ENCODE measurements at regions not wholly inside any gene's neighbourhood (a gene's known extent, or its start where the extent isn't known, plus 50 kb on each side); places are given as distances from the start of the nearest gene placed in this dataset.

DNA sequence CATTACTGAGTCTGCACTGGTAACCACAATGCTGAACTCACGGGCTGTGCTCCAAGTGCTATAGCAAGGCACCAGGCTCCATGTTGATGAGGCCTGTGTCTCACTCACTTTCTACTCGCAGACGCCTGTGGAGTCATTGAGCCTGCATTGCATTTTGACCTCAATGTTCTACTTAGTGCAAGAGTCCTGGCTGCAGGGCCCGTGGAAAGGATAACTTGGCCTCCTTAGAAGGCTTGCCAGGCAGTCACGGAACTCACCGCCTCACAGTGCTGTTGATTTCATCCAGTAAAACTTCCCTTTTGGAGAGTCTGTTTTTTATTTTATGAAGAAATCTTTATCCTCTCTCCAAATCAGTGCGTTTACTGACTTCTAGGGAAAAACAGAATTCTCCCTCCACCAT lies 290.4 kb downstream of the RNF144A start:
- Histone ChIP-seq H3K36me3 (ENCODE audit: control insufficient read depth, insufficient read depth, low read length) (no peaks in the 10 kb centered on the region), H3K4me3 (ENCODE audit: low read length) (no peak overlapping the region), H3K27ac (ENCODE audit: low read length) (no peak overlapping the region), H3K4me1 (ENCODE audit: control insufficient read depth, insufficient read depth, low read length) (no peaks in the 10 kb centered on the region), H3K9me3 (ENCODE audit: control insufficient read depth, low read depth, low read length) (no peaks in the 10 kb centered on the region), H3K27me3 (ENCODE audit: control insufficient read depth, insufficient read depth, low read length) (no peaks in the 10 kb centered on the region)
- 100% methylated on average over 1 of the region's 7 CpGs for WGBS (ENCODE audit: insufficient coverage, low lambda C conversion rate)
- no peak for DNase-seq

DNA sequence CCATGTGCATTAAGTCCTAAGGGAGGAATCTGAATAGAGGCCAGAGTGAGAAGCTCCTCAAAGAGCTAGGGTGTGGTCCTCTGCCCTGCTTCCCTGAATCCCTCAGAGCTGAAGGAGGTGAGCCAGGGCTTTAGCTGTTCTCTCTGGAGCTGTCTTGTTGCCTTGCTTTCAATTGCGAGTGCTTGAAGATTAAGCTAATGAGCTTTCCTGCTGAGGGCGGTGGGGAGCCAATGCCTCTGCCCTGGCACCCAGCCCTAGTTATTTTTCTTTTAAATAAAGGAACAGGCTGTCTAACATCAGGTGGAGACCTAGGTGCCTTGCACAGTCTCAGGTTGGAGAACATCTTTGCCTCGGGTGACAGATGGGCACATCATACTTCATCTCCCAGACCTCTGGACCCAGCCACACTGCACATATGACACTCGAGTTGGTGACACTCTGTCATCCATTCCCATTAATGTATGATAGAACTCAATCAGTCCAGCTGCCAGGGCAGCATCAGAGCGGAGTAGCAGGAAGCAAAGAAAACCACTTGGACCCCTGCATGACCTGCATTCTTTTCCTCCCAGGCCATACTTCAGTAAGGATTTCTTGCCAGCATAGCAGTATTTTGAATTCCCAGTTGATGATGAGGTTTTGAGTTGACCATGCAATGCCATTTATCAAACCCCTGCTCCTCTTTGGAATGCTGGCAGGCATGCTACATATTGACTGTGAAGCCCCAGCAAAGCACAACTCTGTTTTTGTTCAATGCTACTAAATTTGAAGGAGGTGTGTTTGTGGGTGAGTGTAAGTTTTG lies 292.7 kb downstream of the RNF144A start:
- no peak overlapping the region for H3K4me3 ChIP-seq (ENCODE audit: low read length)
- no peaks in the 10 kb centered on the region for H3K36me3 ChIP-seq (ENCODE audit: control insufficient read depth, insufficient read depth, low read length)
- H3K4me1 ChIP-seq (ENCODE audit: control insufficient read depth, insufficient read depth, low read length), result no peaks in the 10 kb centered on the region
- H3K9me3 ChIP-seq (ENCODE audit: control insufficient read depth, low read depth, low read length), result no peaks in the 10 kb centered on the region
- DNase-seq, result no peak
- H3K27me3 ChIP-seq (ENCODE audit: control insufficient read depth, insufficient read depth, low read length), result no peaks in the 10 kb centered on the region
- WGBS (ENCODE audit: insufficient coverage, low lambda C conversion rate), result no CpG with 5 or more reads among the region's 5 CpGs
- no peak overlapping the region for H3K27ac ChIP-seq (ENCODE audit: low read length)

DNA sequence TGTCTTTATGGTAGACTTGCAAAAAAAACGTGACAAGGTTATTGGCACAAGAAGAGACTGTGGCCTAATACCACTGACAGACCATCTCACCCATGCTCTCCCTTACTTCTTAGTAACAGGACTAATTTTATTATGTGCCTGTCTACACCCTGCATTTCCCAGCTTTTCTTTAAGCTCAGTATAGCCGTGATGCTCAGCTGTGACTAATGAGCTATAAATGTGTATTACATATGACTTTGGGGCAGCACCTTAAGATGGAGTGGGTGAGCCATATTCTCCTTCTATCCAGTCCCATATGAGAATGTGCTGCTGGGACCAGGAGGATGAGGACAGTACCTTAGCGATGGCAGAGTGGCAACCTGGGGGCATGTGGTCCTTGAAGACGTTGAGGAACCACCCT lies 293.5 kb downstream of the RNF144A start:
- H3K4me3 ChIP-seq (ENCODE audit: low read length), result no peak overlapping the region
- H3K27me3 ChIP-seq (ENCODE audit: control insufficient read depth, insufficient read depth, low read length), result no peaks in the 10 kb centered on the region
- no peak for DNase-seq
- H3K9me3 ChIP-seq (ENCODE audit: control insufficient read depth, low read depth, low read length), result no peaks in the 10 kb centered on the region
- no peaks in the 10 kb centered on the region for H3K36me3 ChIP-seq (ENCODE audit: control insufficient read depth, insufficient read depth, low read length)
- WGBS (ENCODE audit: insufficient coverage, low lambda C conversion rate), result 100% methylated on average over 1 of the region's 4 CpGs
- no peaks in the 10 kb centered on the region for H3K4me1 ChIP-seq (ENCODE audit: control insufficient read depth, insufficient read depth, low read length)
- H3K27ac ChIP-seq (ENCODE audit: low read length), result no peak overlapping the region

DNA sequence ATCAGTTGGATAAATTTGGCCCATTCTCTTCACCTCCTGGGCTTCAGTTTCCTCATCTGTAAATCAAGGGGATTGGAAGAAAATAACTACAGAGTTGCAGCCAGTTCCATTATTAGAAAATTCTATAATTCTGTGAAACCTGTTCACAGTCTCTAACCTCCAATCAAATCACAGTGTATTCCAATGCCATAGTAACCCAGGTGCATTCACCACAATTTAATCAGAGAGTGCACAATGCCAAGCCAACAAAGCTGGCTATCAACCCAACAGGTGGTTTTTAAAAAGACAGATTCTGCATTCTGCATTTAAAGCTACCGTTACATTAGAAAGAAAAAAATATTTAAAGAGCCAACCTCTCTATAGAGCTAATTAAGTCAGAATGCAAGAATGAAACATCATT lies 308.6 kb downstream of the RNF144A start:
- Histone ChIP-seq H3K4me3 (ENCODE audit: low read length) (no peak overlapping the region), H3K27me3 (ENCODE audit: control insufficient read depth, insufficient read depth, low read length) (no peaks in the 10 kb centered on the region), H3K4me1 (ENCODE audit: control insufficient read depth, insufficient read depth, low read length) (no peaks in the 10 kb centered on the region), H3K9me3 (ENCODE audit: control insufficient read depth, low read depth, low read length) (no peaks in the 10 kb centered on the region), H3K27ac (ENCODE audit: low read length) (no peak overlapping the region), H3K36me3 (ENCODE audit: control insufficient read depth, insufficient read depth, low read length) (no peaks in the 10 kb centered on the region)
- no peak for DNase-seq
- WGBS (ENCODE audit: insufficient coverage, low lambda C conversion rate), result no CpG with 5 or more reads among the region's 1 CpG

DNA sequence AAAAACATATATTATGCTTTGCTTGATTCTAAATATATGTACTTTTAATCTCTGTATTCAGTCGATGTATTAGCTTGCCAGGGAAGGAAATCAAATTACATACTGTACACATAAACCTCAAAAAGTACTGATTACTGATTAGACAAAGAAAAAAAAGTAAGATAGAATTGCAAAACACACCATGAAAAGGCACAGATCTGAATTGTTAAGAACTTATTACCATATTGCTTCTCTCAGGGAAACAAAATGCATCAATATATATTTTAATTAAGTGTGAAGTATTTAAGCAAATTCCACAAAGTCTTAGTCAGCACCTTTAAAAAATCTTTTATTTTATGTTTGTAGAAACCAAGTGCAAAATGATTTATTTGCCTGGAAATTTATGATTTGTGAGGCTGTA lies 309.3 kb downstream of the RNF144A start:
- no peaks in the 10 kb centered on the region for H3K9me3 ChIP-seq (ENCODE audit: control insufficient read depth, low read depth, low read length)
- WGBS (ENCODE audit: insufficient coverage, low lambda C conversion rate), result no CpG with 5 or more reads among the region's 1 CpG
- no peak overlapping the region for H3K27ac ChIP-seq (ENCODE audit: low read length)
- no peak for DNase-seq
- H3K4me1 ChIP-seq (ENCODE audit: control insufficient read depth, insufficient read depth, low read length), result no peaks in the 10 kb centered on the region
- no peaks in the 10 kb centered on the region for H3K27me3 ChIP-seq (ENCODE audit: control insufficient read depth, insufficient read depth, low read length)
- H3K4me3 ChIP-seq (ENCODE audit: low read length), result no peak overlapping the region
- H3K36me3 ChIP-seq (ENCODE audit: control insufficient read depth, insufficient read depth, low read length), result no peaks in the 10 kb centered on the region

DNA sequence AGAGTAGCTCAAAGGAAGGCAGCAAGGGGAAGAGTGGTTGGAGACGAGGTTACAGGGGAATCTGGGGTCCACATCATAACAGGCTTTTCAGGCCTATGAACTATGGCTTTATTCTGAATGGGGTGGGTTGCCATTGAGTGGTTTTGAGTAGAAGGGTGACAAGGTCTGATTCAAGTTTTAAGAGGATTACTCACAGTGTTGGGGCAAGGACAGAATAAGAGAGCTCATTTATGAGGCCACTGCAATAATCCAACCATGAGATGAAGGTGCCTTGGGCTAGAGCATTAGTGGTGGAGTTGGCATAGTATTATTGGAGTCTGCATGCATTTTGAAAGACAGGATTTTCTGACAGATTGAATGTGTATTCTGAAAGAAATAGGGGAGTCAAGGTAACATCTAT lies 315.9 kb downstream of the RNF144A start:
- DNase-seq, result no peak
- H3K36me3 ChIP-seq (ENCODE audit: control insufficient read depth, insufficient read depth, low read length), result no peaks in the 10 kb centered on the region
- H3K4me1 ChIP-seq (ENCODE audit: control insufficient read depth, insufficient read depth, low read length), result no peaks in the 10 kb centered on the region
- H3K27ac ChIP-seq (ENCODE audit: low read length), result no peak overlapping the region
- H3K4me3 ChIP-seq (ENCODE audit: low read length), result no peak overlapping the region
- no CpG with 5 or more reads among the region's 1 CpG for WGBS (ENCODE audit: insufficient coverage, low lambda C conversion rate)
- H3K27me3 ChIP-seq (ENCODE audit: control insufficient read depth, insufficient read depth, low read length), result no peaks in the 10 kb centered on the region
- no peaks in the 10 kb centered on the region for H3K9me3 ChIP-seq (ENCODE audit: control insufficient read depth, low read depth, low read length)

DNA sequence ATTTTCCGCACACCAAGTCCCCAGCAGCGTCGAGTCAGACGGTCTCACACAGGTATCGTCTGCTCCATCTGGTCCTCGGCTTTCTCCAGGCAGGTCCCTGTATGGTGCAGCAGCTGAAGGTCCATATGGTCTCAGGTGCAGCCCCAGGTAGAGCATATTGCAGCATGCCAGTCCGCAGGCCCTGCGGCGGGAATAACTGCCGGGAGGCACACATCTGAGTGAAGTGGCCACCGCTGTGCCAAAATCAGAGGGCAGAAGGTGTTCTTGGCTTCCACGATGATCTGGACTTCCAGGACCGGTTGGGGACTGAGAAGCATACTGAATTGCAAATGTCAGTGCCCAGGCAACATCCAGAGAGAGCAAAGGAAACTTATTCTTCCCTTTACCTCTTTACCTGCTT lies 320.3 kb downstream of the RNF144A start:
- WGBS (ENCODE audit: insufficient coverage, low lambda C conversion rate), result 100% methylated on average over 3 of the region's 13 CpGs
- H3K4me3 ChIP-seq (ENCODE audit: low read length), result no peak overlapping the region
- DNase-seq, result no peak
- H3K9me3 ChIP-seq (ENCODE audit: control insufficient read depth, low read depth, low read length), result no peaks in the 10 kb centered on the region
- no peaks in the 10 kb centered on the region for H3K27me3 ChIP-seq (ENCODE audit: control insufficient read depth, insufficient read depth, low read length)
- no peaks in the 10 kb centered on the region for H3K36me3 ChIP-seq (ENCODE audit: control insufficient read depth, insufficient read depth, low read length)
- H3K4me1 ChIP-seq (ENCODE audit: control insufficient read depth, insufficient read depth, low read length), result no peaks in the 10 kb centered on the region
- no peak overlapping the region for H3K27ac ChIP-seq (ENCODE audit: low read length)

DNA sequence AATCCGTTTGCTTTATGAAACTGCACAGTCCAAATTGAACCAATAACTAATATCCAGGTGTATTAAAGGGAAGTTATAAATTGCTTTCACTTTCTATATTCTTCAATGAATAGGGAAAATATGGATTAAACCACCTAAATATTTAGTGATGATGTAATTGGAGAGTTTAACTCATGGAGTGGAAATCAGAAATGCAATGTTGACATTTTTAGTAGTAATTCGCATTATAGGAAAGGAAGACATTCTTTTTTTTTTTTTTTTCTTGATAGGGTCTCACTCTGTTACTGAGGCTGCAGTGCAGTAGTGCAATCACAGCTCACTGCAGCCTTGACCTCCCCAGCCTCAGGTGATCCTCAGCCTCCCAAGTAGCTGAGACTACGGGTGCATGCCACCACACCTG lies 321.9 kb downstream of the RNF144A start:
- Histone ChIP-seq H3K4me3 (ENCODE audit: low read length) (no peak overlapping the region), H3K27ac (ENCODE audit: low read length) (no peak overlapping the region), H3K36me3 (ENCODE audit: control insufficient read depth, insufficient read depth, low read length) (no peaks in the 10 kb centered on the region), H3K4me1 (ENCODE audit: control insufficient read depth, insufficient read depth, low read length) (no peaks in the 10 kb centered on the region), H3K27me3 (ENCODE audit: control insufficient read depth, insufficient read depth, low read length) (no peaks in the 10 kb centered on the region), H3K9me3 (ENCODE audit: control insufficient read depth, low read depth, low read length) (no peaks in the 10 kb centered on the region)
- DNase-seq, result no peak
- no CpG with 5 or more reads among the region's 3 CpGs for WGBS (ENCODE audit: insufficient coverage, low lambda C conversion rate)

DNA sequence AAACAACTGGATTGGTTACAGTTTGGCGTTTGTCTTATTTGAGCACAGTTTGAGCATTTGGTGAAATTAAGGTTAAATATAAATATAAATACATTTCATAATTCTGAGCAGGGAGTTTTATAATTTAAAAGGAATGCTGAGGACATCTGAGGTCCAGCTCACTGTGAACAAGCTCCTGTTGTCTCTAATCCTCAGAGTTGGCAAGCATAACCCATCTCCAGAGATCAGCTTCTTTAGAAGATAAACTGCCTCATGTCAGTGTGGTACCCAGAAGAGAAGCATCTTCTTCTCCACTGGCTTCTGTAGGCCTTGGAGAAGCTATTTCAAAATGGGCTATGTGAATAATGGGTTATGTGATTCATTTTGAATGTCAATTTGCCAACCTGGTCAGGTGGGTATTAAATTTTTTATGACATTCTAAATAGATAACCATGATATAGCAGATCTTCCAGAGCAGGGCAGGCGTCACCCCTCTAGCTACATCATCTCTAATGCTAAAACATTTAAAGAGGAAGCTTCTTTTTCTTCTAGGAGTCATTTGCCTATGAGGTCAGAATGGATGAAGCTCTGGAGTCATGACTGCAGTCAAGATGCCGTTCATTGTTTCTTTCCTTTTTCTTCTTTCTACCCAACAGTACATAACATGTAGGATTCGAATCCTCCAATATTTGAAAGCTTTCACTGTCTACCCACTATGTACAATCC lies 324.0 kb downstream of the RNF144A start:
- WGBS (ENCODE audit: insufficient coverage, low lambda C conversion rate), result 83% methylated on average over 3 of the region's 4 CpGs
- no peak for DNase-seq

DNA sequence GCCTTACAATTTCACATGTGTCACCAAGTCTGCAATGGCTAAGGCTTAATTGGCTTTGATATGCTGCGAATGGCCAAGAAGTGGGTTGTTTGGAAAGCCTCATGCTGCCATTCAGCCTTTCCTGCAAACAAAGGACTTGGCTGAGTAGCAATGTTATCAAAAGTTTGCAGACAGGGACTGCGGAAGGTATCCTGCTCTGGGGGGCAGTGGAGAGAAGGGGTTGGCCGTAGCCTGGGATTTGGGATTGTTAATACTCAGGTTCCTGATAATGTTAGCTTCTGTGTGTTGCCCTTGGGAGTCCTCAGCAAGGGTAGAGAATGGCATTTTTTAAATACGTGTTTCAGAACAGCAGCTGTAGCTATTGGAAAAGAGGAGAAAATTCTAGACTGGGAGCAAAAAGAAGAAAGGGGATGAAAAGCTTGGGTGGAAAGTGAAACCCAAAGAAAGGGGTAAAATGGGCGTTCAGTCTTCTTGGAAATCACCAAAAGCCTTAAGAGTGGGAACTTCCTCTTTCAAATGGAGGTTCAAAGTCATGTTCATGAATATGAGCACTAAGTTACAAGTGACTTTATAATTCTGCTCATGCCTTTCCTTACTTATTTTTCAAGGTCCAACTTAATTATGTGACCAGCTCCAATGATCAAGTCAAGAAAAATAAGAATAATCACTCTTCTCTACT lies 325.1 kb downstream of the RNF144A start:
- H3K27ac ChIP-seq (ENCODE audit: low read length), result no peak overlapping the region
- H3K4me3 ChIP-seq (ENCODE audit: low read length), result no peak overlapping the region
- H3K27me3 ChIP-seq (ENCODE audit: control insufficient read depth, insufficient read depth, low read length), result no peaks in the 10 kb centered on the region
- H3K9me3 ChIP-seq (ENCODE audit: control insufficient read depth, low read depth, low read length), result no peaks in the 10 kb centered on the region
- no peaks in the 10 kb centered on the region for H3K36me3 ChIP-seq (ENCODE audit: control insufficient read depth, insufficient read depth, low read length)
- WGBS (ENCODE audit: insufficient coverage, low lambda C conversion rate), result 69% methylated on average over 2 of the region's 5 CpGs
- H3K4me1 ChIP-seq (ENCODE audit: control insufficient read depth, insufficient read depth, low read length), result no peaks in the 10 kb centered on the region
- no peak for DNase-seq

More for the DNA sequence above, 324.0 kb downstream of the RNF144A start:
- H3K4me3 ChIP-seq (ENCODE audit: low read length), result no peak overlapping the region
- no peaks in the 10 kb centered on the region for H3K4me1 ChIP-seq (ENCODE audit: control insufficient read depth, insufficient read depth, low read length)
- no peak overlapping the region for H3K27ac ChIP-seq (ENCODE audit: low read length)
- no peaks in the 10 kb centered on the region for H3K27me3 ChIP-seq (ENCODE audit: control insufficient read depth, insufficient read depth, low read length)
- H3K9me3 ChIP-seq (ENCODE audit: control insufficient read depth, low read depth, low read length), result no peaks in the 10 kb centered on the region
- H3K36me3 ChIP-seq (ENCODE audit: control insufficient read depth, insufficient read depth, low read length), result no peaks in the 10 kb centered on the region
